Epithelial cell of esophagus (primary cell): ENCODE measurements at regions not wholly inside any gene's neighbourhood (a gene's known extent, or its start where the extent isn't known, plus 50 kb on each side); places are given as distances from the start of the nearest gene placed in this dataset.

Experiments used
- DNase-seq: peaks from one replicate; pipeline ENCODE4 v3.0.0; 2010; ENCODE audit warnings: low read depth
- H3K4me3 ChIP-seq: 2 replicates; pipeline ENCODE4 v1.5.1; 2011; ENCODE audit warnings: mild to moderate bottlenecking, low read length, control low read depth
- CTCF ChIP-seq: IDR thresholded peaks from 2 replicates; pipeline ENCODE4 v1.5.1; 2011; ENCODE audit warnings: low read depth, mild to moderate bottlenecking, low read length, control low read depth, inconsistent platforms; ENCODE audit not compliant: insufficient read depth; ENCODE audit errors: missing control alignments

GRCh38 chr5:57896576-57896975 lies 414.0 kb upstream of the ACTBL2 start:
- no peak for TF ChIP-seq CTCF
- no peak for DNase-seq
- H3K4me3 ChIP-seq, result no peak overlapping the region

- DNase-seq, result no peak
- TF ChIP-seq CTCF, result no peak
- no peak overlapping the region for H3K4me3 ChIP-seq
Observed at GRCh38 chr5:57895766-57896165, 413.2 kb upstream of the ACTBL2 start.

- TF ChIP-seq CTCF, result no peak
- H3K4me3 ChIP-seq, result no peak overlapping the region
- DNase-seq, result no peak
Observed at GRCh38 chr5:57893926-57894325, 411.3 kb upstream of the ACTBL2 start.

- H3K4me3 ChIP-seq, result no peak overlapping the region
- DNase-seq, result no peak
- no peak for TF ChIP-seq CTCF
Observed at GRCh38 chr5:57891443-57891842, 408.8 kb upstream of the ACTBL2 start.

GRCh38 chr5:57889558-57889957 lies 406.9 kb upstream of the ACTBL2 start:
- TF ChIP-seq CTCF, result peak; percentile 31
- H3K4me3 ChIP-seq, result no peak overlapping the region
- DNase-seq, result peak; percentile 96

- peak; percentile 83 for DNase-seq
- H3K4me3 ChIP-seq, result no peak overlapping the region
- peak; percentile 89 for TF ChIP-seq CTCF
Observed at GRCh38 chr5:57887851-57888621, 405.4 kb upstream of the ACTBL2 start.
